ENCODE measurements at regions not wholly inside any gene's neighbourhood (a gene's known extent, or its start where the extent isn't known, plus 50 kb on each side); places are given as distances from the start of the nearest gene placed in this dataset.

DNA sequence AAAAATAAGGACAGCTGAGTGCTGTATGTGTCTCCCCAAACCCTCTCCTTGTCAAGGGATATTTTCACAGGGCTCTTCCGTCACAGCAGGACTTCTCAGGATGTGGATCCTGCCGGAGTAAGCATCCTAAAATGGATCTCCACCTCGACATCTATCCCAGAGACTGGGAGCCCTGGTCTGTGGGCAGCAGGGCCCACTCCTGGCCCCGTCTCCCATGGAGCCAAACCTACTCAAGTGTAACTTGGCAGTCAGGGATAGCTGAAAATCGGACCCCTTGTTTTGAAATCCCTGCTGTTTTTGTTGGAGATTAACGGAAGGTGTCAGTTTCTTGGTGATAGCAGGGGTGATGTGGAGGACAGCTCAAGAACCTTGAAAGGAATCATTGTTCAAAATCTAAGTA is 109.0 kb upstream of the TWIST2 start:
- no peak overlapping the region for H3K27ac ChIP-seq (ENCODE audit: low read length)
- H3K9me3 ChIP-seq (ENCODE audit: control insufficient read depth, insufficient read depth, low read depth, low read length): 0 out of 2 replicates have a peak, but pooled peaks cover 7% of the 10 kb centered on the region
- no peaks in the 10 kb centered on the region for H3K36me3 ChIP-seq (ENCODE audit: control insufficient read depth, insufficient read depth, low read length)
- ATAC-seq (no peak), DNase-seq (ENCODE audit: low read depth, low spot score) (no peak)
- no peaks in the 10 kb centered on the region for H3K4me1 ChIP-seq (ENCODE audit: control insufficient read depth, insufficient read depth, low read length)
- H3K4me3 ChIP-seq (ENCODE audit: low read depth in 2 of 2, low read length in 2 of 2): no peak overlapping the region
- in situ Hi-C loops (cut with HindIII; ENCODE audit: low pct_unique_long_range_greater_than_20kb, low sequenced_read_pairs) (no loop called here), intact Hi-C loops (cut with micrococcal nuclease; ENCODE audit: unreplicated experiment) (loop anchor here (10.0 kb wide), 1 partner anchor 1476 kb away; no protein-coding TSS in a partner anchor)
- no TSS peak for BruUV-seq (replicated peaks)
- H3K27me3 ChIP-seq (ENCODE audit: control insufficient read depth, insufficient read depth, low read length): no peaks in the 10 kb centered on the region
- no peak for TF ChIP-seq SIN3A (IDR thresholded peaks at IDR 0.05; ENCODE audit: borderline replicate concordance, insufficient read depth, low read depth, low read length)
- CTCF ChIA-PET: no interaction called here
- POLR2A ChIA-PET: no interaction called here

DNA sequence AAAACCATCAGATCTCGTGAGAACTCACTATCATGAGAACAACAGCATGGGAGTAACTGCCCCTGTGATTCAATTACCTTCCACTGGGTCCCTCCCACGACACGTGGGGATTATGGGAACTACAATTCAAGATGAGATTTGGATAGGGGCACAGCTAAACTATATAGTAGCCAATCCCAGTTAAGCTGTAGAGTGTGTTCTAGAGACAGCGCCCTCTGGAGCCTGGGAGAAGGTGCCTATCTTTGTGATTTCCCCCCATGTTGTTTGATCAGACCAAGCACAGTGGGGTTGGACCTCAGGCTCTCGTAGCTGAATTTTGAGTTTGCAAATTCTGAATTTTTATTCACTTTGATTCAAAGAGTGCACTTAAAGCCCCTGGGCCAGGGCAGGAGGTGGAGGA is 108.2 kb upstream of the TWIST2 start:
- ChIA-PET CTCF (no interaction called here), POLR2A (no interaction called here)
- intact Hi-C loops (cut with micrococcal nuclease; ENCODE audit: unreplicated experiment): loop anchor here (10.0 kb wide), 1 partner anchor 1475 kb away; no protein-coding TSS in a partner anchor
- ATAC-seq (no peak), DNase-seq (ENCODE audit: low read depth, low spot score) (no peak)
- Histone ChIP-seq H3K36me3 (ENCODE audit: control insufficient read depth, insufficient read depth, low read length) (no peaks in the 10 kb centered on the region), H3K4me1 (ENCODE audit: control insufficient read depth, insufficient read depth, low read length) (no peaks in the 10 kb centered on the region), H3K27ac (ENCODE audit: low read length) (no peak overlapping the region), H3K4me3 (ENCODE audit: low read depth in 2 of 2, low read length in 2 of 2) (no peak overlapping the region), H3K27me3 (ENCODE audit: control insufficient read depth, insufficient read depth, low read length) (no peaks in the 10 kb centered on the region), H3K9me3 (ENCODE audit: control insufficient read depth, insufficient read depth, low read depth, low read length) (0 out of 2 replicates have a peak, but pooled peaks cover 7% of the 10 kb centered on the region)
- in situ Hi-C loops (cut with HindIII; ENCODE audit: low pct_unique_long_range_greater_than_20kb, low sequenced_read_pairs): no loop called here
- no TSS peak for BruUV-seq (replicated peaks)
- no peak; the same call in 1 of the 2 replicates for TF ChIP-seq CTCF (IDR thresholded peaks at IDR 0.05)
- no peak for TF ChIP-seq SIN3A (IDR thresholded peaks at IDR 0.05; ENCODE audit: borderline replicate concordance, insufficient read depth, low read depth, low read length)
- no peak for TF ChIP-seq POLR2AphosphoS5 (IDR thresholded peaks at IDR 0.05; ENCODE audit: low read depth, low read length)
- TF ChIP-seq, protein P1, sequence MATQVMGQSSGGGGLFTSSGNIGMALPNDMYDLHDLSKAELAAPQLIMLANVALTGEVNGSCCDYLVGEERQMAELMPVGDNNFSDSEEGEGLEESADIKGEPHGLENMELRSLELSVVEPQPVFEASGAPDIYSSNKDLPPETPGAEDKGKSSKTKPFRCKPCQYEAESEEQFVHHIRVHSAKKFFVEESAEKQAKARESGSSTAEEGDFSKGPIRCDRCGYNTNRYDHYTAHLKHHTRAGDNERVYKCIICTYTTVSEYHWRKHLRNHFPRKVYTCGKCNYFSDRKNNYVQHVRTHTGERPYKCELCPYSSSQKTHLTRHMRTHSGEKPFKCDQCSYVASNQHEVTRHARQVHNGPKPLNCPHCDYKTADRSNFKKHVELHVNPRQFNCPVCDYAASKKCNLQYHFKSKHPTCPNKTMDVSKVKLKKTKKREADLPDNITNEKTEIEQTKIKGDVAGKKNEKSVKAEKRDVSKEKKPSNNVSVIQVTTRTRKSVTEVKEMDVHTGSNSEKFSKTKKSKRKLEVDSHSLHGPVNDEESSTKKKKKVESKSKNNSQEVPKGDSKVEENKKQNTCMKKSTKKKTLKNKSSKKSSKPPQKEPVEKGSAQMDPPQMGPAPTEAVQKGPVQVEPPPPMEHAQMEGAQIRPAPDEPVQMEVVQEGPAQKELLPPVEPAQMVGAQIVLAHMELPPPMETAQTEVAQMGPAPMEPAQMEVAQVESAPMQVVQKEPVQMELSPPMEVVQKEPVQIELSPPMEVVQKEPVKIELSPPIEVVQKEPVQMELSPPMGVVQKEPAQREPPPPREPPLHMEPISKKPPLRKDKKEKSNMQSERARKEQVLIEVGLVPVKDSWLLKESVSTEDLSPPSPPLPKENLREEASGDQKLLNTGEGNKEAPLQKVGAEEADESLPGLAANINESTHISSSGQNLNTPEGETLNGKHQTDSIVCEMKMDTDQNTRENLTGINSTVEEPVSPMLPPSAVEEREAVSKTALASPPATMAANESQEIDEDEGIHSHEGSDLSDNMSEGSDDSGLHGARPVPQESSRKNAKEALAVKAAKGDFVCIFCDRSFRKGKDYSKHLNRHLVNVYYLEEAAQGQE (IDR thresholded peaks at IDR 0.05; ENCODE audit: insufficient read depth in 1 of 2, low read depth in 2 of 2, low read length in 1 of 2): no peak
- TF ChIP-seq TCF7L2 (IDR thresholded peaks at IDR 0.05; ENCODE audit: low read depth, low read length): no peak

DNA sequence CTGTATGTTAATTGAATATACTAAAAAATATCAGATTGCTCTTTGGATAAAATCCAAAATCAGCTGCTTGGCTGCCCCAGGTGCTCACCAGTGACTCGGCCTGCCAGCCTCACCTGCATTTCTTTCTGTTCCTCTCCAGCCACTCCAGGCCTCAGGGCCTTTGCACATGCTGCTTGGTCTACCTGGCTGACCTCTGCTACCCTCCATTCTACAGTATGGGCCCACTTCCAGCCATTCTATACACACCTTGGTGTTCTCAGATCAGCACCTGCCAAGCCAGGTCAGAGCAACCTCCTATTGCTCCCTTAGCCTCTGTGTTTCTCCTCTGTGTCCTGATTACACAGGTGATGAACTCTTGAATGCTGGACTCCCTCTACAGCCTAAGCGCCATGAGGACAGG is 106.6 kb upstream of the TWIST2 start:
- no peak for TF ChIP-seq CTCF (IDR thresholded peaks at IDR 0.05)
- no peak for TF ChIP-seq POLR2AphosphoS5 (IDR thresholded peaks at IDR 0.05; ENCODE audit: low read depth, low read length)
- no peak for TF ChIP-seq SIN3A (IDR thresholded peaks at IDR 0.05; ENCODE audit: borderline replicate concordance, insufficient read depth, low read depth, low read length)
- no peak for TF ChIP-seq TCF7L2 (IDR thresholded peaks at IDR 0.05; ENCODE audit: low read depth, low read length)
- TF ChIP-seq, protein P1 (IDR thresholded peaks at IDR 0.05; ENCODE audit: insufficient read depth in 1 of 2, low read depth in 2 of 2, low read length in 1 of 2): no peak
- in situ Hi-C loops (cut with HindIII; ENCODE audit: low pct_unique_long_range_greater_than_20kb, low sequenced_read_pairs) (no loop called here), intact Hi-C loops (cut with micrococcal nuclease; ENCODE audit: unreplicated experiment) (no loop called here)
- no peaks in the 10 kb centered on the region for H3K36me3 ChIP-seq (ENCODE audit: control insufficient read depth, insufficient read depth, low read length)
- no peak overlapping the region for H3K4me3 ChIP-seq (ENCODE audit: low read depth in 2 of 2, low read length in 2 of 2)
- CTCF ChIA-PET: no interaction called here
- 0 out of 2 replicates have a peak, but pooled peaks cover 7% of the 10 kb centered on the region for H3K9me3 ChIP-seq (ENCODE audit: control insufficient read depth, insufficient read depth, low read depth, low read length)
- no peaks in the 10 kb centered on the region for H3K27me3 ChIP-seq (ENCODE audit: control insufficient read depth, insufficient read depth, low read length)
- no peak for DNase-seq (ENCODE audit: low read depth, low spot score)
- no peaks in the 10 kb centered on the region for H3K4me1 ChIP-seq (ENCODE audit: control insufficient read depth, insufficient read depth, low read length)
- no peak overlapping the region for H3K27ac ChIP-seq (ENCODE audit: low read length)
- ATAC-seq: no peak
- POLR2A ChIA-PET: no interaction called here
- BruUV-seq (replicated peaks): no TSS peak
